GM18907 (cell line): ENCODE measurements at regions not wholly inside any gene's neighbourhood (a gene's known extent, or its start where the extent isn't known, plus 50 kb on each side); places are given as distances from the start of the nearest gene placed in this dataset.
"Not testable (repeated sequence)": the region's sequence is repeated elsewhere in the genome, so short reads cannot be mapped to it uniquely, and the experiment has no call there.

Experiments used
- ATAC-seq: cut with Tn5 transposase; IDR thresholded peaks from one replicate; pipeline ENCODE4 v1.9.1; 2021; ENCODE audit warnings: mild to moderate bottlenecking, moderate library complexity; ENCODE audit not compliant: unreplicated experiment

- no peak for ATAC-seq
These were observed 93.2 kb upstream of the TNFSF4 start for GRCh38 chr1:173300061-173301044.

DNA sequence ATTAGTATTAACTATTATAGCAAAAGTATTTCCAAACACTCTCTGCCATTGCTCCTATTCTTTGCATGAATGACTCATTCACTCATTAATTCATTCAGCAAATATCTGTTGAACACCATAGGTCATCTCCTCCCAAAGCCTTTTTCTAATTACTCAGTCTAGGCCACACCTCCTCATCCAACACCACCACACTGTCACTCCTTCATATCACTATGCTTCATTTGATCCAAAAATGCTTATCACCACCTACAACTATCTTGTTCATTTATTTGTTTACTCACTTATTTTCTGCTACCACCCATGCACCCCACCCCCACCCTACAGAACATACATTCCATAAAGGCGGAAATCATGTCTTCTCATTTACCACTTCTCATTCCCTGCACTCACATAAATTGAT is 94.4 kb upstream of the TNFSF4 start:
- ATAC-seq = no peak

GRCh38 chr1:173302366-173302765 is 95.2 kb upstream of the TNFSF4 start:
- ATAC-seq = no peak

GRCh38 chr1:173302890-173303829 is 96.0 kb upstream of the TNFSF4 start:
- no peak for ATAC-seq

DNA sequence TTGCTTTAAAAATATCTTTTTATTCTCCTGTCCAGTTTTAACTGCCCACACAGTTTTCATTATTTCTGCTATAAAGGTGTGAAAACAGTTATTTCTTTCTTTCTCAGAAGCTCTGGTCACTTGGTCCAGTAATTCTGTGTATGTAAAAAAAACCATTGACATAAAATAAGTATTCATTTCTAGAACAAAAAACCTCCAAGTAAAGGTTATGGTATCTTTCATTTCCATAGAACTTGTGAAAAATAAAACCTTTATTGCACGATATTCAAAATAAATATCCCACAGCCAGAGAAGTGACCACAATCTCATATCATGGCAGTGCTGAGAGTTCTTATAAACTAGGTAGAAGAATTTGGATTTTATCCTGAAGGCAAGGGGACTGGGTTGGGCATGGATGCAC is 96.9 kb upstream of the TNFSF4 start:
- ATAC-seq = no peak

DNA sequence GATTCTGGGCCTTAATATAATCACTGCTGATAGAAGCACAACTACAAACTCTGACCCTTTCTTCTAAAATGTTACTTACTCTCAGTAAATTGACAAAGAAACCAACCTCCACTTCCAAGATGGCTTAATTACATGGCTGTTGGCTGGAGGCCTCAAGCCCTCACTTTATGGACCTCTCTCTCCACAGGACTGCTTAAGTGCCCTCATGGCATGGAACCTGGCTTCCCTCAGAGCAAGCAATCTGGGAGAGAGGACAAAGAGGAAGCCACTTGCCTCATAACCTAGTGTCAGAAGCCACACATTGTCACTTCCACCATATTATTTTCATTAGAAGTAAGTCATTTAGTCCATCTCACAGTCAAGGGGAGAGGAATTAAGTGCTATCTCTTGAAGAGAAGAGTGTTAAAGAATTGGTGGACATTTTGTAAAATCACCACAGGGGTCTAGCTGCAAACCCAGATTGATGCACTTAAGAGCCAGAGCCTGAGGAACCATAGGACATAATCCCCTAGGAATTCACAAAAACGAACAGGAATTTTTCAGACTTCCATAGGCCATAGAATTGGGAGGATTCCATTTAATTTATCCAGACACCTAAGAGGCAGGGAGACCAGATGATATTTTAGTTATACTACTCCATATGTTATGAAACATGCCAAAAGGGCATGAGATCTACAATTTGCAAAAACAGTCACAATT is 97.5 kb upstream of the TNFSF4 start:
- ATAC-seq = no peak

GRCh38 chr1:173307845-173308244 is 100.7 kb upstream of the TNFSF4 start:
- no peak for ATAC-seq

GRCh38 chr1:173314656-173315055 is 107.5 kb upstream of the TNFSF4 start:
- no peak for ATAC-seq

- ATAC-seq = no peak
These were observed 108.2 kb upstream of the TNFSF4 start for GRCh38 chr1:173315296-173315695.

DNA sequence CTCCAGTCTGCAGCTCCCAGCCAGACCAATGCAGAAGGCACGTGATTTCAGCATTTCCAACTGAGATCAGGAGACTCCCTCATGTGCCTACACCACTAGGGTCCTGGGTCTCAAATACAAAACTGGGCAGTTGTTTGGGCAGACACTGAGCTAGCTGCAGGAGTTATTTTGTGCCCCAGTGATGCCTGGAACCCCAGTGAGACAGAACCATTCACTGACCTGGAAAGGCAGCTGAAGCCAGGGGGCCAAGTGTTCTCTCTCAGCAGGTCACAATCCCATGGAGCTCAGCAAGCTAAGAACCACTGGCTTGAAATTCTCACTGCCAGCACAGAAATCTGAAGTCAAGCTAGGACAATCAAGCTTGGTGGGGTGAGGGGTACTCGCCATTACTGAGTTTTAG is 111.7 kb upstream of the TNFSF4 start:
- no peak for ATAC-seq

DNA sequence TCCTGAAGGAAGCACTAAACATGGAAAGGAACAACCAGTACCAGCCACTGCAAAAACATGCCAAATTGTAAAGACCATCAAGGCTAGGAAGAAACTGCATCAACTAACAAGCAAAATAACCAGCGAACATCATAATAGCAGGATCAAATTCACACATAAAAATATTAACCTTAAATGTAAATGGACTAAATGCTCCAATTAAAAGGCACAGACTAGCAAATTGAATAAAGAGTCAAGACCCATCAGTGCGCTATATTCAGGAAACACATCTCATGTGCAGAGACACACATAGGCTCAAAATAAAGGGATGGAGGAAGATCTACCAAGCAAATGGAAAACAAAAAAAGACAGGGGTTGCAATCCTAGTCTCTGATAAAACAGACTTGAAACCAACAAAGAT is 117.2 kb upstream of the TNFSF4 start:
- not testable (repeated sequence) for ATAC-seq

GRCh38 chr1:173327987-173328386 is 120.9 kb upstream of the TNFSF4 start:
- ATAC-seq = not testable (repeated sequence)

GRCh38 chr1:173328961-173329360 is 121.8 kb upstream of the TNFSF4 start:
- no peak for ATAC-seq

GRCh38 chr1:173329726-173330125 is 122.6 kb upstream of the TNFSF4 start:
- ATAC-seq = no peak

DNA sequence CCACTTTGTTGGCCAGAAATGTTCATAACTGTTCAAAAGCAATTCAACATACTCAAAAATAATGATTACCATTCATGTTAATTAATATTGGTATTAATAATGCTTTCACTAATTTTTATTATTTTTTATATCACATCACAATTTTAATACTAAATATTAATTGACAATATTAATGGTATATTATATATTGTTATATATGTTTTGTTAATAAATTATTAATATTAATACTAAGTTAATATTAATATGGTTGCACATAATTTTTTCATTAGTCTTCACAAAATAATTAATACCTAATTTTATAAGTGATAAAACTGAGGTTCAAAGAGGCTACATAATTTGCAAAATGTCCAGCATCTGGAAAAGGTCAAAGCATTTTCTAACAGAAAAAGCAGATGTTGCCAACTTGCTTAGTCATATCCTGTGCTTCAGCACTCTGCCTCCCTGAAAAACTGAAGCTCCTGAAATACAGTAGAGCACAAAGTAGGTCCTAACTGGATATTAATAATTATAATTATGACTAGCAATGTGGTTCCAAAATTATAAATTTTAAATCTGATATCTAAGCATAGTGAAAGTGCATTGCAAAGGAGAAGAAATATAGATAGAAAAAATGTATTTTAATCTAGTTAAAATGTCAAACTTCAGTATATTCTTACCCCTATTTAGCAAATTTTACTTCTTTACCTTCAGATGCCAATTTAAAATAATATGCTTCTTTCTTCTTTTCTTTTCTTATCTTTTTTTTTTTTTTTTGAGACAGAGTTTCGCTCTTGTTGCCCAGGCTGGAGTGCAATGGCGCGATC is 123.2 kb upstream of the TNFSF4 start:
- no peak for ATAC-seq

DNA sequence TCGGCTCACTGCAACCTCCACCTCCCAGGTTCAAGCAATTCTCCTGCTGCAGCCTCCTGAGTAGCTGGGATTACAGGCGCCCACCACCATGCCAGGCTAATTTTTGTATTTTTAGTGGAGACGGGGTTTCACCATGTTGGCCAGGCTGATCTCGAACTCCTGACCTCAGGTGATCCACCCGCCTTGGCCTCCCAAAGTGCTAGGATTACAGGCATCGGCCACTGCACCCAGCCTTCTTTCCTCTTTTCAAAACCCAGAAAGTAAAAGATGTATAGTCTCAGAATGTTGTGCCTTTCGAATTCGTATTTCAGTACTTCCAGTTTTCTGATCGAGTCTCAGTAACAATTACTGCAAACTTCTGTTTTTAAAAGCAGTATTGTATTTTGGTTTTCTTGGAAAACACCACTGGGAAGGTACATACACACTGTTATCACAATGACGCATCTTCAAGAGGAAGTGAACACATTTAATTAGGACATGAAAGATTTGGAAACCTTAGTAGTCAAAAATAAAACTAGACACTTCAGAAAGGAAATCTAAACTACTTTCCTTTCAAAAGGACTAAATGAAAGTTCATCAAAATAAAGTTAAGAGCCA is 123.9 kb upstream of the TNFSF4 start:
- not testable (repeated sequence) for ATAC-seq

- ATAC-seq = no peak
These were observed 124.9 kb upstream of the TNFSF4 start for GRCh38 chr1:173332026-173332425.

DNA sequence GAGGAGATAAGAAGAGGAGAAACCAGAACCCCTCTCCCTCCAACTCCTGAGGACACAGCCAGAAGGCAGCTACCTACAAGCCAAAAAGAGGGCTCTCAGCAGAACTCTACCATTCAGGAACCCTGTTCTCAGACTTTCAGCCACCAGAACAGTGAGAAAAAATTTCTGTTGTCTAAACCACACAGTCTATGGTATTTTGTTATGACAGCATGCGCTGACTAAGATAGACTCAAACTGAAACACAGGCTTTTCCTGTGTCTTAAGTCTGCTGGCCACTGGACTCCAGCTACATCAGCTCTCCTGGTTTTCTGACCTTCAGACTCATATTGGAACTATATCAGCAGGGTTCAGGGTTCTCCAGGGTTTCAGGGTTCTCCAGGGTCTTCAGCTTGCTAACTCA is 126.5 kb upstream of the TNFSF4 start:
- ATAC-seq = peak; percentile 81

DNA sequence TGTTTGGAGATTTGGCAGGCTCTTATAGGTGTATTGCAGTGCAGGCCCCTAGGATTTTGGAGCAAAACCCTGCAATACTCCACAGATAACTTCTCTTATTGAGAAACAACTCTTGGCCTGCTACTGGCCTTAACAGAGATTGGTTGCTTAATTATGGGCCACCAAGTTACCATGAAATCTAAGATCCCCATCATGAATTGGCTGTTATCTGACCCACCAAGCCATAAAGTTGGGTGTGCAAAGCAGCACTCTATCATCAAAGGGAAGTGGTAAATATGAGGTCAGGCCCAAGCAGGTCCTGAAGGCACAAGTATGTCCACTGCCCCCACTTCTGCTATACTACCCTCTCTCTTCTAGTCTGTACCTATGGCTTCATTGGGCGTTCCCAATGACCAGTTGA is 130.0 kb upstream of the TNFSF4 start:
- no peak for ATAC-seq

DNA sequence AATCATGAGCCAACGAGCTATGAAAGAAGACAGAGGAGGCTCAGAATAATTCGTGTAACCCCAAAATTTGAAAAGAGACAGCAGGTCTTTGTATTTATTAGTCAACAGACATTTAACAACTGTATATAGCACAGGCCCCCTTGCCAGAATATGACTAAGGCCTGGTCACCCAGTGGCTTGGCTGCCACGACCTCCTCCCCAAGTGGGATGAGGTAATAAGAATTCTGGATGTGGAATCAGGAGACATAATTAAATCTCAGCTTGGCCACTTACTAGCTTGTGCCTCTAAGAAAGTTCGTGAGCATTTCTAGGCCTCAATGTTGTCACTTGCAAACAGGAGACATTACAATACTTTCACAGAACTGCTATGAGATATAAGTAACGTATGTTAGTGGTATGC is 134.2 kb upstream of the TNFSF4 start:
- ATAC-seq = no peak
